ENCODE measurements at regions not wholly inside any gene's neighbourhood (a gene's known extent, or its start where the extent isn't known, plus 50 kb on each side); places are given as distances from the start of the nearest gene placed in this dataset.

DNA sequence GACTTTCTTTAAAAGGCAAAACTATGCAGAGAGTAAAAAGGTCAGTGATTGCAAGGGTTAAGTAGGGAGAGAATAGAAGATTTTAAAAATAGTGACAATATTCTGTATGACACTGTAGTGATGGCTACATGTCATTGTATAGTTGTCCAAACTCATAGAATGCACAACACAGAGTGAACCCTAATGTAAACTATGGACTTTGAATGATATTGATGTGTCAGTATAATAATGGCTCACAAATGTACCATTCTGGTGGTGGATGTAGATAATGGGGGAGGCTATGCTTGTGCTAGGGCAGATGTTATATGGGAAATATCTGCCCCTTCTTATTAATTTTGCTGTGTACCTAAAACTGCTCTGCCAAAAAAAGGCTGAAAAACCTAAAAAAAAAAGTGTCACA, 468.9 kb downstream of the KIF4B start:
- TF ChIP-seq, protein P1, sequence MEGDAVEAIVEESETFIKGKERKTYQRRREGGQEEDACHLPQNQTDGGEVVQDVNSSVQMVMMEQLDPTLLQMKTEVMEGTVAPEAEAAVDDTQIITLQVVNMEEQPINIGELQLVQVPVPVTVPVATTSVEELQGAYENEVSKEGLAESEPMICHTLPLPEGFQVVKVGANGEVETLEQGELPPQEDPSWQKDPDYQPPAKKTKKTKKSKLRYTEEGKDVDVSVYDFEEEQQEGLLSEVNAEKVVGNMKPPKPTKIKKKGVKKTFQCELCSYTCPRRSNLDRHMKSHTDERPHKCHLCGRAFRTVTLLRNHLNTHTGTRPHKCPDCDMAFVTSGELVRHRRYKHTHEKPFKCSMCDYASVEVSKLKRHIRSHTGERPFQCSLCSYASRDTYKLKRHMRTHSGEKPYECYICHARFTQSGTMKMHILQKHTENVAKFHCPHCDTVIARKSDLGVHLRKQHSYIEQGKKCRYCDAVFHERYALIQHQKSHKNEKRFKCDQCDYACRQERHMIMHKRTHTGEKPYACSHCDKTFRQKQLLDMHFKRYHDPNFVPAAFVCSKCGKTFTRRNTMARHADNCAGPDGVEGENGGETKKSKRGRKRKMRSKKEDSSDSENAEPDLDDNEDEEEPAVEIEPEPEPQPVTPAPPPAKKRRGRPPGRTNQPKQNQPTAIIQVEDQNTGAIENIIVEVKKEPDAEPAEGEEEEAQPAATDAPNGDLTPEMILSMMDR (IDR thresholded peaks at IDR 0.05; ENCODE audit: low read length): no peak
- no peak for TF ChIP-seq EZH2 (optimal IDR thresholded peaks at IDR 0.05; ENCODE audit: low read depth, low read length)

Data from MM.1S (cell line).